ENCODE measurements at regions not wholly inside any gene's neighbourhood (a gene's known extent, or its start where the extent isn't known, plus 50 kb on each side); places are given as distances from the start of the nearest gene placed in this dataset.

DNA sequence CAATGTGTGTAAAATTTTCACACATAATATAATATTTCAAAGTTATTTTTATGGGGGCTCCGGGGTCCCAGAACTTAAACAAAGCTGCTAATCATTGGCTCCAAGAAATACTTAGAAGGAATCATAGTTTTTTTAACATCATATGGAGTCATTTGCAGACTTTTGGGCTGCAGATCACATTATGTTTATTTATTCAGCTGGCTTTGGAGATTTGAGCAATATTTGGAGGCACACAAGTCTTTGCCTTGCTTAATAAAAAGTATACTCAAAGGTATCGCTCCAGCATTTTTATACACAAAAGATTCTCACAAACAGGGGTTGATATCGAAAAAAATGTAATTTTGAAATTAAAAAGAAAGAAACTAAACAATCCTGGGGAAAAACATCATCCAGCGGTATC, 382.5 kb upstream of the TENM3 start:
- no peak overlapping the region for H2BK120ac ChIP-seq (ENCODE audit: low read depth, low read length)
- no peak overlapping the region for H3K23ac ChIP-seq (ENCODE audit: low read length in 2 of 2)
- no peak overlapping the region for H3K18ac ChIP-seq (ENCODE audit: low read depth in 1 of 2, low read length in 2 of 2)
- no peak overlapping the region for H4K8ac ChIP-seq (ENCODE audit: low read length)
- no peak overlapping the region for H3K14ac ChIP-seq (ENCODE audit: low read length in 2 of 2)
- H3K79me1 ChIP-seq (replicated peaks; ENCODE audit: low read length, poor library complexity, severe bottlenecking), result no peaks in the 10 kb centered on the region
- no peak overlapping the region for H2BK15ac ChIP-seq (ENCODE audit: low read depth, poor library complexity, severe bottlenecking)
- no peak overlapping the region for H2BK5ac ChIP-seq (ENCODE audit: low read depth, low read length, poor library complexity, severe bottlenecking)
- no peaks in the 10 kb centered on the region for H3K36me3 ChIP-seq (ENCODE audit: control insufficient read depth in 1 of 2, insufficient read depth in 2 of 2, low read depth in 1 of 2, low read length in 2 of 2)
- H3K4me2 ChIP-seq (ENCODE audit: low read length, poor library complexity, severe bottlenecking), result no peak overlapping the region
- H2BK12ac ChIP-seq (ENCODE audit: low read length in 2 of 2), result no peak overlapping the region
- H3K27ac ChIP-seq (ENCODE audit: low read length, poor library complexity, severe bottlenecking), result no peak overlapping the region
- H3K4me3 ChIP-seq (ENCODE audit: insufficient read depth in 1 of 2, low read depth in 1 of 2, low read length in 2 of 2), result no peak overlapping the region
- no peak overlapping the region for H2AK5ac ChIP-seq (ENCODE audit: low read length, severe bottlenecking)
- H3K9ac ChIP-seq (ENCODE audit: low read length), result no peak overlapping the region
- DNase-seq, result no peak
- H3K4ac ChIP-seq (ENCODE audit: low read depth in 1 of 2, low read length in 2 of 2), result no peak overlapping the region
- 100% methylated on average over 1 of the region's 4 CpGs for WGBS
- no peaks in the 10 kb centered on the region for H3K27me3 ChIP-seq (ENCODE audit: control insufficient read depth in 1 of 2, insufficient read depth in 1 of 2, low read length in 2 of 2)
- H2AFZ ChIP-seq (ENCODE audit: low read depth, low read length), result no peak overlapping the region
- H3K9me3 ChIP-seq (ENCODE audit: control insufficient read depth, low read length), result no peaks in the 10 kb centered on the region
- H3K4me1 ChIP-seq (ENCODE audit: control insufficient read depth, insufficient read depth, low read depth, low read length), result no peaks in the 10 kb centered on the region
- no peak overlapping the region for H4K91ac ChIP-seq (ENCODE audit: low read length)

GRCh38 chr4:181863856-181864255, 379.3 kb upstream of the TENM3 start:
- no peaks in the 10 kb centered on the region for H3K79me1 ChIP-seq (replicated peaks; ENCODE audit: low read length, poor library complexity, severe bottlenecking)

DNA sequence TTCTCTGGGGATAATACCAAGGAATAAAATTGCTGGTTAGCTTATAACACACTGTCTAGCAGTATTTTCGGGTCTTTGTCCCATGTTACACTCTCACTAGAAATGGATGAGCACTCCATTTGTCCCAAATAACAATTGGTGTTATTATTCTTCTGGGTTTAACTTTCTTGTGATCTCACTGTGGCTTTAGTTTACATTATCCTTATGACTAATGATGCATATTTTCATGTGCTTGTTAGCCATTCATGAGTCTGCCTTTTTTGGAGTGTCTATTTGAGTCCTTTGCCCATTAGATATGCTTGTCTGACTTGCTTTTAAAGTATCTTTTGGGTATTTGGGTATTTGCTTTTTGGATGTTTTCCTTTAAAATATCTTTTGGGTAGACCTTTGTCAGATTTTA, 372.9 kb upstream of the TENM3 start:
- Histone ChIP-seq H2BK120ac (ENCODE audit: low read depth, low read length) (no peak overlapping the region), H3K4me2 (ENCODE audit: low read length, poor library complexity, severe bottlenecking) (no peak overlapping the region), H3K27ac (ENCODE audit: low read length, poor library complexity, severe bottlenecking) (no peak overlapping the region), H3K36me3 (ENCODE audit: control insufficient read depth in 1 of 2, insufficient read depth in 2 of 2, low read depth in 1 of 2, low read length in 2 of 2) (no peaks in the 10 kb centered on the region), H2AK5ac (ENCODE audit: low read length, severe bottlenecking) (no peak overlapping the region), H3K4me1 (ENCODE audit: control insufficient read depth, insufficient read depth, low read depth, low read length) (no peaks in the 10 kb centered on the region), H3K18ac (ENCODE audit: low read depth in 1 of 2, low read length in 2 of 2) (no peak overlapping the region), H3K9me3 (ENCODE audit: control insufficient read depth, low read length) (no peaks in the 10 kb centered on the region), H3K9ac (ENCODE audit: low read length) (no peak overlapping the region), H3K79me1 (replicated peaks; ENCODE audit: low read length, poor library complexity, severe bottlenecking) (no peaks in the 10 kb centered on the region), H4K8ac (ENCODE audit: low read length) (no peak overlapping the region), H2BK5ac (ENCODE audit: low read depth, low read length, poor library complexity, severe bottlenecking) (no peak overlapping the region), H3K27me3 (ENCODE audit: control insufficient read depth in 1 of 2, insufficient read depth in 1 of 2, low read length in 2 of 2) (no peaks in the 10 kb centered on the region), H3K4me3 (ENCODE audit: insufficient read depth in 1 of 2, low read depth in 1 of 2, low read length in 2 of 2) (no peak overlapping the region), H3K4ac (ENCODE audit: low read depth in 1 of 2, low read length in 2 of 2) (no peak overlapping the region), H3K14ac (ENCODE audit: low read length in 2 of 2) (no peak overlapping the region), H3K23ac (ENCODE audit: low read length in 2 of 2) (no peak overlapping the region), H2AFZ (ENCODE audit: low read depth, low read length) (no peak overlapping the region), H4K91ac (ENCODE audit: low read length) (no peak overlapping the region), H2BK15ac (ENCODE audit: low read depth, poor library complexity, severe bottlenecking) (no peak overlapping the region), H2BK12ac (ENCODE audit: low read length in 2 of 2) (no peak overlapping the region)
- no peak for DNase-seq
- WGBS, result no CpG with 5 or more reads among the region's 1 CpG

More at GRCh38 chr4:181863856-181864255, 379.3 kb upstream of the TENM3 start:
- H2AK5ac ChIP-seq (ENCODE audit: low read length, severe bottlenecking), result no peak overlapping the region
- no peak overlapping the region for H3K18ac ChIP-seq (ENCODE audit: low read depth in 1 of 2, low read length in 2 of 2)
- no peak for DNase-seq
- no peak overlapping the region for H3K23ac ChIP-seq (ENCODE audit: low read length in 2 of 2)
- H3K9me3 ChIP-seq (ENCODE audit: control insufficient read depth, low read length), result no peaks in the 10 kb centered on the region
- no peak overlapping the region for H4K8ac ChIP-seq (ENCODE audit: low read length)
- H3K9ac ChIP-seq (ENCODE audit: low read length), result no peak overlapping the region
- no peak overlapping the region for H3K27ac ChIP-seq (ENCODE audit: low read length, poor library complexity, severe bottlenecking)
- no peak overlapping the region for H2AFZ ChIP-seq (ENCODE audit: low read depth, low read length)
- WGBS, result 79% methylated on average over 1 of the region's 3 CpGs
- H2BK5ac ChIP-seq (ENCODE audit: low read depth, low read length, poor library complexity, severe bottlenecking), result no peak overlapping the region
- no peak overlapping the region for H4K91ac ChIP-seq (ENCODE audit: low read length)
- H2BK120ac ChIP-seq (ENCODE audit: low read depth, low read length), result no peak overlapping the region
- no peak overlapping the region for H3K4ac ChIP-seq (ENCODE audit: low read depth in 1 of 2, low read length in 2 of 2)
- H2BK12ac ChIP-seq (ENCODE audit: low read length in 2 of 2), result no peak overlapping the region
- H3K4me1 ChIP-seq (ENCODE audit: control insufficient read depth, insufficient read depth, low read depth, low read length), result no peaks in the 10 kb centered on the region
- no peak overlapping the region for H3K14ac ChIP-seq (ENCODE audit: low read length in 2 of 2)
- H3K4me2 ChIP-seq (ENCODE audit: low read length, poor library complexity, severe bottlenecking), result no peak overlapping the region
- H3K36me3 ChIP-seq (ENCODE audit: control insufficient read depth in 1 of 2, insufficient read depth in 2 of 2, low read depth in 1 of 2, low read length in 2 of 2), result no peaks in the 10 kb centered on the region
- H2BK15ac ChIP-seq (ENCODE audit: low read depth, poor library complexity, severe bottlenecking), result no peak overlapping the region
- no peak overlapping the region for H3K4me3 ChIP-seq (ENCODE audit: insufficient read depth in 1 of 2, low read depth in 1 of 2, low read length in 2 of 2)
- no peaks in the 10 kb centered on the region for H3K27me3 ChIP-seq (ENCODE audit: control insufficient read depth in 1 of 2, insufficient read depth in 1 of 2, low read length in 2 of 2)

- Histone ChIP-seq H2AK5ac (ENCODE audit: low read length, severe bottlenecking) (no peak overlapping the region), H2AFZ (ENCODE audit: low read depth, low read length) (no peak overlapping the region), H3K9ac (ENCODE audit: low read length) (no peak overlapping the region), H2BK5ac (ENCODE audit: low read depth, low read length, poor library complexity, severe bottlenecking) (no peak overlapping the region), H2BK12ac (ENCODE audit: low read length in 2 of 2) (no peak overlapping the region), H3K23ac (ENCODE audit: low read length in 2 of 2) (no peak overlapping the region), H2BK120ac (ENCODE audit: low read depth, low read length) (no peak overlapping the region), H3K79me1 (replicated peaks; ENCODE audit: low read length, poor library complexity, severe bottlenecking) (no peaks in the 10 kb centered on the region), H3K27me3 (ENCODE audit: control insufficient read depth in 1 of 2, insufficient read depth in 1 of 2, low read length in 2 of 2) (no peaks in the 10 kb centered on the region), H3K4me3 (ENCODE audit: insufficient read depth in 1 of 2, low read depth in 1 of 2, low read length in 2 of 2) (no peak overlapping the region), H3K4me1 (ENCODE audit: control insufficient read depth, insufficient read depth, low read depth, low read length) (no peaks in the 10 kb centered on the region), H2BK15ac (ENCODE audit: low read depth, poor library complexity, severe bottlenecking) (no peak overlapping the region), H4K8ac (ENCODE audit: low read length) (no peak overlapping the region), H3K9me3 (ENCODE audit: control insufficient read depth, low read length) (no peaks in the 10 kb centered on the region), H3K18ac (ENCODE audit: low read depth in 1 of 2, low read length in 2 of 2) (no peak overlapping the region), H3K27ac (ENCODE audit: low read length, poor library complexity, severe bottlenecking) (no peak overlapping the region), H3K4ac (ENCODE audit: low read depth in 1 of 2, low read length in 2 of 2) (no peak overlapping the region), H3K4me2 (ENCODE audit: low read length, poor library complexity, severe bottlenecking) (no peak overlapping the region), H3K14ac (ENCODE audit: low read length in 2 of 2) (no peak overlapping the region), H4K91ac (ENCODE audit: low read length) (no peak overlapping the region), H3K36me3 (ENCODE audit: control insufficient read depth in 1 of 2, insufficient read depth in 2 of 2, low read depth in 1 of 2, low read length in 2 of 2) (no peaks in the 10 kb centered on the region)
- 84% methylated on average over 4 of the region's 5 CpGs for WGBS
- no peak for DNase-seq
Measured at GRCh38 chr4:181874602-181875001, 368.6 kb upstream of the TENM3 start.

All from mesenchymal stem cell (in vitro differentiated cells and primary cell).